Spleen (tissue), 7 donors: ENCODE measurements at regions not wholly inside any gene's neighbourhood (a gene's known extent, or its start where the extent isn't known, plus 50 kb on each side); places are given as distances from the start of the nearest gene placed in this dataset.

Experiments used
- CTCF ChIP-seq, 11 experiments: fragments of 200-600 bp in 7 of 11; fragments of 450-650 bp in 4 of 11; sonication (generic) in 4 of 11; IDR thresholded peaks in 8 of 11; conservative IDR thresholded peaks in 3 of 11; 1 replicate in 7 of 11; 2 replicates in 4 of 11; pipeline versions ENCODE4 v1.4.0 to v1.8.0; 2016 to 2021; ENCODE audit warnings: antibody characterized with exemption in 11 of 11, inconsistent platforms in 4 of 11, mild to moderate bottlenecking in 1 of 11
- POLR2A ChIP-seq, 3 donors: fragments of 450-650 bp; IDR thresholded peaks; one replicate each; pipeline ENCODE4 v1.5.1; 2017; ENCODE audit warnings: antibody characterized with exemption in 3 of 3, mild to moderate bottlenecking in 1 of 3
- POLR2AphosphoS5 ChIP-seq, 3 donors: sonication (generic); formaldehyde crosslinking; IDR thresholded peaks; one replicate each; pipeline ENCODE4 v1.5.1; 2017; ENCODE audit warnings: antibody characterized with exemption in 3 of 3
- donor health status: DM: no; HTN: no; CAD: no; lungs with moderate emphysema.
- donor health status: DM: no; HTN: no; CAD: no.
- donor health status: DM: no; HTN: no; CAD: no.

DNA sequence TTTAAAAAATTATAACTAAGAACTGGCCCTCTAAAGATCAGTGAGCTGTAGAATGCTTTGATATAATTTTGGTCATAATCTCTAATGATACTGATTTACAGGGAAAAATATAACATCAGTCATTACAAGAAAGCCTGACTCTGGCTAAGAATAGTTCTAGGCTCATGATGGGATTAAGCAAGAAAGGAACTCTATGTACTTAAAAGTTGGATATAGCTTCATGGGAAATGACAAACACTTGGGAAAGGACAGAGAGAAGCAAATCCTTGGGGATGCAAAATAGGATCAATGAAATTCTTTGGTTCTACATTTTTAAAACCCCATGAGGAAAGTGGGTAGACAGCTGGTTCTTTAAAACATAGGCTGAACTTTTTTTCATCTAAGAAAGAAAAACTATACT is 472.7 kb upstream of the NR2F2 start:
- TF ChIP-seq CTCF (IDR thresholded peaks at IDR 0.05 in 8 of 11, conservative IDR thresholded peaks at IDR 0.05 in 3 of 11) (no peak), POLR2A (IDR thresholded peaks at IDR 0.05) (no peak), POLR2AphosphoS5 (IDR thresholded peaks at IDR 0.05) (no peak)
